ENCODE measurements at regions not wholly inside any gene's neighbourhood (a gene's known extent, or its start where the extent isn't known, plus 50 kb on each side); places are given as distances from the start of the nearest gene placed in this dataset.

- H3K36me3 ChIP-seq (ENCODE audit: control insufficient read depth, insufficient read depth, low read length) = no peaks in the 10 kb centered on the region
- H3K9ac ChIP-seq = no peak overlapping the region
- H3K27me3 ChIP-seq (ENCODE audit: control insufficient read depth, insufficient read depth, low read length) = no peaks in the 10 kb centered on the region
- H3K4me2 ChIP-seq (ENCODE audit: low read length) = no peak overlapping the region
- no peak for TF ChIP-seq CTCF (IDR thresholded peaks at IDR 0.05)
- no peak overlapping the region for H3K27ac ChIP-seq
- no peaks in the 10 kb centered on the region for H3K79me2 ChIP-seq
- H2AFZ ChIP-seq = no peak overlapping the region
- no peaks in the 10 kb centered on the region for H3K4me1 ChIP-seq
- no peaks in the 10 kb centered on the region for H3K9me3 ChIP-seq (ENCODE audit: control insufficient read depth, low read length)
- H3K4me3 ChIP-seq (ENCODE audit: low read depth, low read length) = no peak overlapping the region
These were observed 404.0 kb upstream of the RAB6C start for GRCh38 chr2:129575431-129575830.

DNA sequence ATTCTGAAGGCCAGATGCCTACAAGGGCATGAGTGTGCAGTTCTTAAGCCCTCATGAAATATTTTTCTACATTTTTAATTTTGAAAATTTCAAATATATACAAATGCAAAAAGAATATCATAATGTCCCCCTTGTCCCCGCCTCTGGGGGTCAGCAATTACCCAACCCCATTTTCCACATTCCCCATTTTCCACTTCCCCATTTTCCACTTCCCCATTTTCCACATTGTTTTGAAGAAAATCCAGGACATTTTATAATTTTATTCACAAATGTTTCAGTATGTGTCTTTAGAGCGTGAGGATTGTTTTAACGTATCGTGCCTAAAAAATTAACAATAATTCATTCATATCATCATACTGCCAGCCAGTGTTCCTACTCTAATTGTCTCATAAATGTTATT, 403.6 kb upstream of the RAB6C start:
- no peak overlapping the region for H3K4me2 ChIP-seq (ENCODE audit: low read length)
- no peaks in the 10 kb centered on the region for H3K4me1 ChIP-seq

GRCh38 chr2:129580001-129580400, 399.5 kb upstream of the RAB6C start:
- Histone ChIP-seq H3K27me3 (ENCODE audit: control insufficient read depth, insufficient read depth, low read length) (no peaks in the 10 kb centered on the region), H3K36me3 (ENCODE audit: control insufficient read depth, insufficient read depth, low read length) (no peaks in the 10 kb centered on the region), H3K9me3 (ENCODE audit: control insufficient read depth, low read length) (no peaks in the 10 kb centered on the region), H3K4me3 (ENCODE audit: low read depth, low read length) (no peak overlapping the region), H2AFZ (no peak overlapping the region), H3K4me2 (ENCODE audit: low read length) (no peak overlapping the region), H3K27ac (no peak overlapping the region), H3K9ac (no peak overlapping the region), H3K4me1 (no peaks in the 10 kb centered on the region), H3K79me2 (no peaks in the 10 kb centered on the region)
- TF ChIP-seq CTCF (IDR thresholded peaks at IDR 0.05) = no peak

More for the DNA sequence above, 403.6 kb upstream of the RAB6C start:
- TF ChIP-seq CTCF (IDR thresholded peaks at IDR 0.05) = no peak
- Histone ChIP-seq H3K79me2 (no peaks in the 10 kb centered on the region), H2AFZ (no peak overlapping the region), H3K36me3 (ENCODE audit: control insufficient read depth, insufficient read depth, low read length) (no peaks in the 10 kb centered on the region), H3K27me3 (ENCODE audit: control insufficient read depth, insufficient read depth, low read length) (no peaks in the 10 kb centered on the region), H3K27ac (no peak overlapping the region), H3K4me3 (ENCODE audit: low read depth, low read length) (no peak overlapping the region), H3K9me3 (ENCODE audit: control insufficient read depth, low read length) (no peaks in the 10 kb centered on the region), H3K9ac (no peak overlapping the region)

- Histone ChIP-seq H3K4me1 (no peaks in the 10 kb centered on the region), H3K27me3 (ENCODE audit: control insufficient read depth, insufficient read depth, low read length) (no peaks in the 10 kb centered on the region), H2AFZ (no peak overlapping the region), H3K9me3 (ENCODE audit: control insufficient read depth, low read length) (no peaks in the 10 kb centered on the region), H3K36me3 (ENCODE audit: control insufficient read depth, insufficient read depth, low read length) (no peaks in the 10 kb centered on the region), H3K79me2 (no peaks in the 10 kb centered on the region), H3K4me3 (ENCODE audit: low read depth, low read length) (no peak overlapping the region), H3K9ac (no peak overlapping the region), H3K27ac (no peak overlapping the region), H3K4me2 (ENCODE audit: low read length) (no peak overlapping the region)
- TF ChIP-seq CTCF (IDR thresholded peaks at IDR 0.05) = no peak
These were observed 393.7 kb upstream of the RAB6C start for GRCh38 chr2:129585760-129586159.

GRCh38 chr2:129587426-129588064, 391.9 kb upstream of the RAB6C start:
- no peak for TF ChIP-seq CTCF (IDR thresholded peaks at IDR 0.05)
- no peak overlapping the region for H3K4me3 ChIP-seq (ENCODE audit: low read depth, low read length)

More at GRCh38 chr2:129587426-129588064, 391.9 kb upstream of the RAB6C start:
- no peaks in the 10 kb centered on the region for H3K27me3 ChIP-seq (ENCODE audit: control insufficient read depth, insufficient read depth, low read length)
- no peaks in the 10 kb centered on the region for H3K9me3 ChIP-seq (ENCODE audit: control insufficient read depth, low read length)
- H2AFZ ChIP-seq = no peak overlapping the region
- no peak overlapping the region for H3K9ac ChIP-seq
- H3K4me2 ChIP-seq (ENCODE audit: low read length) = no peak overlapping the region
- no peak overlapping the region for H3K27ac ChIP-seq
- no peaks in the 10 kb centered on the region for H3K79me2 ChIP-seq
- H3K36me3 ChIP-seq (ENCODE audit: control insufficient read depth, insufficient read depth, low read length) = no peaks in the 10 kb centered on the region
- no peaks in the 10 kb centered on the region for H3K4me1 ChIP-seq

Data from parathyroid adenoma (tissue), 2 donors.